Astrocyte of the spinal cord (primary cell): ENCODE measurements at regions not wholly inside any gene's neighbourhood (a gene's known extent, or its start where the extent isn't known, plus 50 kb on each side); places are given as distances from the start of the nearest gene placed in this dataset.

ENCODE experiments used
- DNase-seq: peaks from one replicate; pipeline ENCODE4 v3.0.0; 2011; ENCODE audit warnings: low read depth, low spot score
- H3K4me3 ChIP-seq: 2 replicates; pipeline ENCODE4 v1.5.1; 2011; ENCODE audit warnings: low read depth, mild to moderate bottlenecking, low read length, moderate library complexity
- CTCF ChIP-seq: IDR thresholded peaks from 2 replicates; pipeline ENCODE4 v1.5.1; 2012; ENCODE audit warnings: low read depth, mild to moderate bottlenecking, low read length, inconsistent platforms
- in situ Hi-C: cut with HindIII; loops from 2 replicates; pipeline ENCODE4 v1.10.0; 2017; ENCODE audit warnings: low sequenced_read_pairs

- DNase-seq, result no peak
- no peak for TF ChIP-seq CTCF
- in situ Hi-C loops, result no loop called here
- H3K4me3 ChIP-seq, result no peak overlapping the region
Observed at GRCh38 chr4:112093636-112094202, 51.5 kb upstream of the FAM241A start.

GRCh38 chr4:112094330-112094729 is 50.9 kb upstream of the FAM241A start:
- in situ Hi-C loops, result no loop called here
- no peak for TF ChIP-seq CTCF

More at GRCh38 chr4:112094330-112094729, 50.9 kb upstream of the FAM241A start:
- no peak overlapping the region for H3K4me3 ChIP-seq
- no peak for DNase-seq
